Tibial nerve (tissue), 4 donors: ENCODE measurements at regions not wholly inside any gene's neighbourhood (a gene's known extent, or its start where the extent isn't known, plus 50 kb on each side); places are given as distances from the start of the nearest gene placed in this dataset.
A peak's percentile ranks its signal among the peaks of the same experiment; 100 is the strongest.

ENCODE experiments used
- DNase-seq, 2 donors: peaks; one replicate each; pipeline ENCODE4 v3.0.0-alpha.2; 2019; ENCODE audit warnings: low spot score in 2 of 2
- H3K27ac ChIP-seq, 4 donors: fragments of 200-600 bp; sonication (generic) in 3 of 4; one replicate each; pipeline ENCODE4 v1.5.1; 2017 to 2019; ENCODE audit warnings: mild to moderate bottlenecking in 1 of 4
- H3K27me3 ChIP-seq, 2 donors: fragments of 200-600 bp; sonication (generic) in 1 of 2; one replicate each; pipeline versions ENCODE4 v1.5.1 to v1.6.0; 2017 to 2019
- H3K36me3 ChIP-seq, 3 donors: fragments of 200-600 bp; sonication (generic); one replicate each; pipeline ENCODE4 v1.5.1; 2018 to 2019
- H3K4me1 ChIP-seq, 4 donors: fragments of 200-600 bp; sonication (generic) in 3 of 4; one replicate each; pipeline ENCODE4 v1.5.1; 2017 to 2019
- H3K4me3 ChIP-seq, 4 donors: fragments of 200-600 bp; sonication (generic) in 3 of 4; one replicate each; pipeline ENCODE4 v1.5.1; 2017 to 2019; ENCODE audit warnings: mild to moderate bottlenecking in 1 of 4, moderate library complexity in 1 of 4
- H3K9me3 ChIP-seq, 4 donors: fragments of 200-600 bp; sonication (generic) in 3 of 4; one replicate each; pipeline ENCODE4 v1.5.1; 2017 to 2019
- EP300 ChIP-seq, 2 donors: sonication (generic); formaldehyde crosslinking; IDR thresholded peaks; one replicate each; pipeline ENCODE4 v1.6.1; 2017; ENCODE audit warnings: antibody characterized with exemption in 2 of 2, mild to moderate bottlenecking in 1 of 2
- POLR2A ChIP-seq, 2 donors: fragments of 450-650 bp; IDR thresholded peaks; one replicate each; pipeline ENCODE4 v1.6.1; 2017; ENCODE audit warnings: antibody characterized with exemption in 2 of 2, mild to moderate bottlenecking in 2 of 2, moderate library complexity in 2 of 2
- WGBS, 2 donors: methylation state at CpG; one replicate each; pipeline ENCODE4 v1.1.5; 2018; 5-methylcytosine and 5-hydroxymethylcytosine counted together
- TF ChIP-seq, protein P1 (sequence below), 5 experiments: fragments of 200-600 bp in 3 of 5; fragments of 450-650 bp in 2 of 5; sonication (generic) in 3 of 5; IDR thresholded peaks; one replicate each; pipeline ENCODE4 v1.5.1; 2016 to 2019; ENCODE audit warnings: antibody characterized with exemption in 5 of 5, mild to moderate bottlenecking in 3 of 5, moderate library complexity in 2 of 5

DNA sequence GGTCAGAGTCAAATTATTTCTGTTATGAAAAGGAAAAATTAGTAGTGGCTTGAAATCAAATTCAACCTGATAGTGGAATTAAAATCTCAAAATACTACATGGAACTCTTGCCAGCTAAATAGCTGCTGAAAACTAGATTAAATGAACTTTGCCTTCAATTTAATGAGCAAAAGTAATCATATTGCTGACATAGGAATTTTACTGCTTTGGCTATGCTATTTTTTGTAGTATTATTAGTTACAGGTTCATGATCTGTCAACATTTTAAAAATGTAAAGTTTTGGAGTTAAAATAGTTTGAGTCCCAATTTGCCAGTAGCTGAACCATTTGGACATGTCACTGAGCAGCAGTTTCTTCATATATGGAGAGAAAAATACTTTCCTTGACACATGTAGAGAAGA is 81.4 kb downstream of the RERGL start:
- Histone ChIP-seq H3K9me3 (no peaks in the 10 kb centered on the region), H3K27me3 (no peaks in the 10 kb centered on the region), H3K4me3 (no peak overlapping the region), H3K27ac (no peak overlapping the region), H3K36me3 (no peaks in the 10 kb centered on the region), H3K4me1 (no peaks in the 10 kb centered on the region)
- TF ChIP-seq POLR2A (IDR thresholded peaks at IDR 0.05) (no peak), EP300 (IDR thresholded peaks at IDR 0.05) (no peak)
- TF ChIP-seq, protein P1, sequence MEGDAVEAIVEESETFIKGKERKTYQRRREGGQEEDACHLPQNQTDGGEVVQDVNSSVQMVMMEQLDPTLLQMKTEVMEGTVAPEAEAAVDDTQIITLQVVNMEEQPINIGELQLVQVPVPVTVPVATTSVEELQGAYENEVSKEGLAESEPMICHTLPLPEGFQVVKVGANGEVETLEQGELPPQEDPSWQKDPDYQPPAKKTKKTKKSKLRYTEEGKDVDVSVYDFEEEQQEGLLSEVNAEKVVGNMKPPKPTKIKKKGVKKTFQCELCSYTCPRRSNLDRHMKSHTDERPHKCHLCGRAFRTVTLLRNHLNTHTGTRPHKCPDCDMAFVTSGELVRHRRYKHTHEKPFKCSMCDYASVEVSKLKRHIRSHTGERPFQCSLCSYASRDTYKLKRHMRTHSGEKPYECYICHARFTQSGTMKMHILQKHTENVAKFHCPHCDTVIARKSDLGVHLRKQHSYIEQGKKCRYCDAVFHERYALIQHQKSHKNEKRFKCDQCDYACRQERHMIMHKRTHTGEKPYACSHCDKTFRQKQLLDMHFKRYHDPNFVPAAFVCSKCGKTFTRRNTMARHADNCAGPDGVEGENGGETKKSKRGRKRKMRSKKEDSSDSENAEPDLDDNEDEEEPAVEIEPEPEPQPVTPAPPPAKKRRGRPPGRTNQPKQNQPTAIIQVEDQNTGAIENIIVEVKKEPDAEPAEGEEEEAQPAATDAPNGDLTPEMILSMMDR (IDR thresholded peaks at IDR 0.05) = no peak
- no peak for DNase-seq

DNA sequence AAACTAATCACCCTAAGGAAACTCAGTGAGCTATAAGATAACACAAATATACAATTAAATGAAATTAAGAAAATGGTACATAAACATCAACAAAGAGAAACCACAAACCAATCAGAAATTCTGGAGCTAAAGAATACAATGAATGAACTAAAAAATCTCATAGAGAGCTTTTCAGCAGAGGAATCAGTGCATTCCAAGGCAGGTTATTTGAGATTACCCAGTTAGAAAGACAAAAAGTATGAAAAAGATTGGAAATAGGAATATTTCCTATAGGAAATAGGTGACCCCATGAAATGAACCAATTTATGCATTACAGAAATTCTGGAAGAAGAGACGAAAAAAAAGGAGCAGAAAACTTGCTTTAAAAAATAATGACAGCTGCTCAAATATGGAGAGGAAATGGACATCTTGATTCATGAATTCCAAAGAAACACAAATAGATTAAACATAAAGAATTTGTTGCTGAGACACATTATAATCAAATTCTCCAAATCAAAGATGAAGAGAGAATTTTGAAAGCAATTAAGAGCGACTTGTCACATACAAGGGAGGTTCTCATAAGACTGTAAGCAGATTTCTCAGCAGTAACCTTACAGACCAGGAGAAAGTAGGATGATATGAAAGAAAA is 90.7 kb downstream of the RERGL start:
- H3K27me3 ChIP-seq = no peaks in the 10 kb centered on the region
- H3K36me3 ChIP-seq = no peaks in the 10 kb centered on the region
- H3K4me1 ChIP-seq = no peaks in the 10 kb centered on the region
- H3K9me3 ChIP-seq = peaks cover 0 to 26% (median 3%) of the 10 kb centered on the region in 4 donors
- 83 to 84% methylated on average over 2 of the region's 2 CpGs for WGBS, 2 donors
- no peak for DNase-seq
- no peak overlapping the region for H3K4me3 ChIP-seq
- H3K27ac ChIP-seq = no peak overlapping the region
- no peak for TF ChIP-seq POLR2A (IDR thresholded peaks at IDR 0.05)

DNA sequence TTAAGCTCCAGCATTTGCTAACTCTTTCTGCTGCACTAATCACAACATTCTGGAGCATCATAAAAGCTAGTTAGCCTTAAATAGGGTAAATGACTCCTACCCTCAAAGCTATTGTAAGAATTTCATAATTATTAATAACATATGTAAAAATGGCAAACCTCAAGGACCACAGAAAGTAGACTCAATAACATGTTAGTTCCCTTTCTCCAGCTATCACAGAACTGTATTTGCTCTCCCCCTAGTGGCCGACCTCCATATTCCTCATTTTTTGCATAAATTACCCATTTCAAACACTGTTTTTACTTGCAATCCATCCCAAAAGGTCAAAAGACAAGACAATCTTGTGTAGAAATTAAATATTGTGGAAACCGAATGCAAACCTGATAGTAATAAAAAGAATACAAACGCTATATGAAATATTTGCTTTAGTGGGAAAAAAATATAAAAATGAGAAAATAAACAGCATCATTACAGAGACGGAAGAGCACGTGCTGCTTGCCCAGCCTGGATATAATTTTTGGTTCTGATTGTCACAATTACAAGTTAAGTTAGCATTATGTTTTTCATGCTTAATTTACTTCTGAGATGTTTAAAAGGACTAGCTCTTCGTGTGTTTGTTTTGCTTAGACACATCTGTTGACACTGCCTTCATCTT is 97.9 kb downstream of the RERGL start:
- Histone ChIP-seq H3K27me3 (no peaks in the 10 kb centered on the region), H3K4me1 (no peaks in the 10 kb centered on the region), H3K9me3 (no peaks in the 10 kb centered on the region), H3K4me3 (no peak overlapping the region), H3K36me3 (no peaks in the 10 kb centered on the region), H3K27ac (no peak overlapping the region)
- TF ChIP-seq EP300 (IDR thresholded peaks at IDR 0.05) = no peak
- TF ChIP-seq, protein P1 (IDR thresholded peaks at IDR 0.05) = peak; percentile 23 to 65 (median 41)
- no peak for TF ChIP-seq POLR2A (IDR thresholded peaks at IDR 0.05)
- 28 to 34% methylated on average over 6 of the region's 6 CpGs for WGBS, 2 donors
- peak in 1 of 2 donors; percentile 46 for DNase-seq

DNA sequence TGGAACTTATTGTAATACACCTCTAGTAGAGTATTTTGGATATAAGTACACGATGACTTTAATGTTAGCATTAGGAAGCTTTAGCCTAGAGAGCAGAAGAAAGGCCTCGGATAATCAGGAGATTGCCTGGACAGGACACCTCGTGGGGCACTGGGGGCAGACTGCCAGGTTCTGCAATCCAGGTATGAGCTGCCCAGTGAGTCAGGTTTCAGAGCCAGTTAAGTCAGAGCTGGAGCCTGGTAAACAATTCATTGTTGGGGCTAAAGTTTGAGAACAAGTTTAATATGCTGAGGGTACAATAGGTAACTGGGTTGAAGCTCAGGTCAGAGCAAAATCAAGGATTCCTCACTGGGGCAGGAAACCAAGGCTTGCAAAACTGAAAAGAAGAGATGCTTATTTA is 107.4 kb downstream of the RERGL start:
- Histone ChIP-seq H3K36me3 (no peaks in the 10 kb centered on the region), H3K27ac (no peak overlapping the region), H3K4me1 (no peaks in the 10 kb centered on the region), H3K9me3 (no peaks in the 10 kb centered on the region), H3K27me3 (no peaks in the 10 kb centered on the region), H3K4me3 (no peak overlapping the region)
- no peak for DNase-seq
- WGBS, 2 donors = 77 to 83% methylated on average over 3 of the region's 3 CpGs
- TF ChIP-seq POLR2A (IDR thresholded peaks at IDR 0.05) (no peak), EP300 (IDR thresholded peaks at IDR 0.05) (no peak)
- TF ChIP-seq, protein P1 (IDR thresholded peaks at IDR 0.05) = no peak

DNA sequence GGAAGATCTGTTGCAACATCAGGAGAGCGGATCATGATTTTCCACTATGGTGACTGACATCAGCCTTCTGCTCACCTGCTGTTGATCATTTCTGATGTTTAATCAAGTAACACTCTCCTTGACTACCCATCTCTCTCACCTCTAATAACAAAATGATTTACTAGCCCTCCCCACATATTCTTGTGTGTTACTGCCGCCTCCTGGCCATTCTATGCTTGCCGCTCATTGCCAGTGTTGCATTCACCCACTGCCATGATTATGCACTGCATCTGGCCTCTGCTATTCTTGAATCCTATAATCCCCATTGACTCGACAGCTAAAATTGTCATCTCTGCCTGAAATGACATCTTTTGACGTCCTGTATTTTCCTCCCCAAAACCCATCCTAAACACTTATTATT is 113.8 kb downstream of the RERGL start:
- no peaks in the 10 kb centered on the region for H3K27me3 ChIP-seq
- TF ChIP-seq EP300 (IDR thresholded peaks at IDR 0.05) (no peak), POLR2A (IDR thresholded peaks at IDR 0.05) (no peak)
- TF ChIP-seq, protein P1 (IDR thresholded peaks at IDR 0.05) = no peak
- H3K36me3 ChIP-seq = no peaks in the 10 kb centered on the region
- H3K4me3 ChIP-seq = no peak overlapping the region
- 60 to 69% methylated on average over 5 of the region's 5 CpGs for WGBS, 2 donors
- no peak overlapping the region for H3K27ac ChIP-seq
- DNase-seq = no peak
- no peaks in the 10 kb centered on the region for H3K9me3 ChIP-seq
- H3K4me1 ChIP-seq = no peaks in the 10 kb centered on the region
